ENCODE measurements at regions not wholly inside any gene's neighbourhood (a gene's known extent, or its start where the extent isn't known, plus 50 kb on each side); places are given as distances from the start of the nearest gene placed in this dataset.

- DNase-seq = no peak
These were observed 77.8 kb downstream of the PDGFA start for GRCh38 chr7:441684-442421.

- no peak for DNase-seq
These were observed 77.2 kb downstream of the PDGFA start for GRCh38 chr7:442457-442856.

GRCh38 chr7:443279-443833 is 76.3 kb downstream of the PDGFA start:
- DNase-seq = no peak

- DNase-seq = no peak
These were observed 75.0 kb downstream of the PDGFA start for GRCh38 chr7:444606-445005.

GRCh38 chr7:445020-445419 is 74.6 kb downstream of the PDGFA start:
- no peak for DNase-seq

GRCh38 chr7:445563-446288 is 73.9 kb downstream of the PDGFA start:
- no peak for DNase-seq

- DNase-seq = no peak
These were observed 73.2 kb downstream of the PDGFA start for GRCh38 chr7:446289-446935.

Measured in activated effector memory CD4-positive, alpha-beta T cell treated with anti-CD3 and anti-CD28 coated beads, Interleukin-2, amount 50 U/mL, for 16 hours (primary cell).